ENCODE measurements at regions not wholly inside any gene's neighbourhood (a gene's known extent, or its start where the extent isn't known, plus 50 kb on each side); places are given as distances from the start of the nearest gene placed in this dataset.

- Histone ChIP-seq H3K9ac (ENCODE audit: extremely low read depth, insufficient read length, low read length) (no peak overlapping the region), H3K56ac (ENCODE audit: insufficient read length, low read depth, low read length) (no peak overlapping the region), H2BK5ac (ENCODE audit: insufficient read length, low read length) (no peak overlapping the region), H3K23ac (ENCODE audit: insufficient read length, low read depth, low read length) (no peak overlapping the region), H3K79me1 (ENCODE audit: insufficient read depth, low read depth, low read length, poor library complexity, severe bottlenecking) (no peaks in the 10 kb centered on the region), H4K91ac (ENCODE audit: insufficient read length, low read depth, low read length) (no peak overlapping the region), H3K9me3 (ENCODE audit: control insufficient read depth, low read depth, low read length) (no peaks in the 10 kb centered on the region), H3K18ac (ENCODE audit: insufficient read length, low read depth, low read length) (no peak overlapping the region), H3K4me2 (ENCODE audit: insufficient read depth, insufficient read length, low read length) (no peak overlapping the region), H3K14ac (ENCODE audit: insufficient read depth, low read length) (no peak overlapping the region), H3K27ac (ENCODE audit: insufficient read length, low read depth, low read length) (no peak overlapping the region), H2BK15ac (ENCODE audit: low read depth, low read length) (no peak overlapping the region), H3K4ac (ENCODE audit: low read depth, low read length) (no peak overlapping the region), H3K27me3 (ENCODE audit: insufficient read depth, low read length) (no peaks in the 10 kb centered on the region), H4K5ac (ENCODE audit: insufficient read length, low read depth, low read length) (no peak overlapping the region), H3K23me2 (ENCODE audit: insufficient read length, low read depth, low read length, poor library complexity, severe bottlenecking) (peaks cover 6% of the 10 kb centered on the region), H4K8ac (replicated peaks; ENCODE audit: insufficient read length, low read depth, low read length) (no peak overlapping the region), H3K4me1 (ENCODE audit: insufficient read depth, low read length) (peaks cover 6% of the 10 kb centered on the region; the same call in 1 of the 2 replicates), H2AFZ (ENCODE audit: low read length) (no peak overlapping the region), H2BK120ac (ENCODE audit: low read depth, low read length, poor library complexity, severe bottlenecking) (no peak overlapping the region), H4K20me1 (ENCODE audit: control insufficient read depth, insufficient read depth, insufficient read length) (no peaks in the 10 kb centered on the region), H2AK5ac (ENCODE audit: insufficient read length, low read length) (no peak overlapping the region), H2BK20ac (ENCODE audit: low read depth, low read length, poor library complexity, severe bottlenecking) (no peak overlapping the region), H3K79me2 (ENCODE audit: insufficient read depth, low read length) (no peaks in the 10 kb centered on the region), H3T11ph (ENCODE audit: low read length) (no peak overlapping the region), H2BK12ac (ENCODE audit: insufficient read length, low read depth, low read length) (no peak overlapping the region)
- no peaks in the 10 kb centered on the region for H3K9me3 Mint-ChIP-seq
- H3K4me3 Mint-ChIP-seq, result no peak overlapping the region
- DNase-seq, result no peak
- H3K36me3 Mint-ChIP-seq (ENCODE audit: insufficient read depth in 1 of 3, low read depth in 3 of 3), result no peaks in the 10 kb centered on the region
- TF ChIP-seq CTCF (conservative IDR thresholded peaks at IDR 0.05), result no peak
- WGBS (ENCODE audit: extremely low coverage, insufficient read length, low lambda C conversion rate), result no CpG with 5 or more reads among the region's 4 CpGs
- H3K4me1 Mint-ChIP-seq, result peaks cover 59 to 64% of the 10 kb centered on the region in 2 experiments
- peaks cover 46% of the 10 kb centered on the region for H3K27me3 Mint-ChIP-seq (ENCODE audit: low read depth)
- no peak overlapping the region for H3K27ac Mint-ChIP-seq
These were observed 135.8 kb upstream of the HES1 start for GRCh38 chr3:194000100-194000499.

Data from H9 (cell line).